BLaER1 treated with 17β-estradiol and CSF1 and Interleukin-3, amounts not matched to agents 10 nM and 100 nM (cell line): ENCODE measurements at regions not wholly inside any gene's neighbourhood (a gene's known extent, or its start where the extent isn't known, plus 50 kb on each side); places are given as distances from the start of the nearest gene placed in this dataset.
A peak's percentile ranks its signal among the peaks of the same experiment; 100 is the strongest.

ENCODE experiments used
- H3K27ac ChIP-seq, 11 experiments: shearing (Covaris generic); formaldehyde crosslinking; 2 replicates each; pipeline ENCODE4 v1.8.1; 2022
- H3K27me3 ChIP-seq, 11 experiments: shearing (Covaris generic); formaldehyde crosslinking; 2 replicates each; pipeline ENCODE4 v1.8.1; 2022
- H3K36me3 ChIP-seq, 11 experiments: shearing (Covaris generic); formaldehyde crosslinking; 2 replicates each; pipeline ENCODE4 v1.8.1; 2022
- H3K4me1 ChIP-seq, 10 experiments: shearing (Covaris generic); formaldehyde crosslinking; 2 replicates each; pipeline ENCODE4 v1.8.1; 2022
- H3K4me2 ChIP-seq, 11 experiments: shearing (Covaris generic); formaldehyde crosslinking; 2 replicates each; pipeline ENCODE4 v1.8.1; 2022
- H3K4me3 ChIP-seq, 10 experiments: shearing (Covaris generic); formaldehyde crosslinking; 2 replicates each; pipeline ENCODE4 v1.8.1; 2022
- H3K9ac ChIP-seq, 11 experiments: shearing (Covaris generic); formaldehyde crosslinking; 2 replicates each; pipeline ENCODE4 v1.8.1; 2022
- H3K9me3 ChIP-seq, 11 experiments: shearing (Covaris generic); formaldehyde crosslinking; replicated peaks in 1 of 11; 2 replicates each; pipeline ENCODE4 v1.8.1; 2022
- H4K20me1 ChIP-seq, 11 experiments: shearing (Covaris generic); formaldehyde crosslinking; 2 replicates each; pipeline ENCODE4 v1.8.1; 2022
- Cebpa-rat ChIP-seq, 11 experiments: shearing (Covaris generic); IDR thresholded peaks; 2 replicates each; pipeline ENCODE4 v1.8.1; 2022

DNA sequence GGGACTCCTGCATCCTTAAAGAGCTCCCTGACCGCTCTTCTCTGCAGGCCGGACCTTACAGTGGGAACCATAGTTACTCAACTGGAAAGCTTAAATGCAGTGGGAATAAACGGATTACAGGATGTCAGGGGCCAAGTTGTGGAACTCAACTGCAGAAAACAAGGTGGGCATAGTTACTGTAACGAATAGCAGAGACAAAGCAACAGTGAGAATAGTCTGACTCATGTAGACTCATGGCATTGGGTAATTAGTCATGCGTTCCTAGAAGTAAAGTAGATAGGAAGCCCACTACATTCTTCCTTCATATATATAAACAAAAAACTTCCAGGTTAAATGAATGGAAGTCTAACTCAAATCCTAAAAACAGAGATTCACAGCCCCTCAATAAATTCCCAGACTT is 95.5 kb upstream of the CHRNA7 start:
- no peaks in the 10 kb centered on the region for H3K36me3 ChIP-seq
- no peak overlapping the region for H3K27ac ChIP-seq
- no peak for TF ChIP-seq Cebpa-rat (IDR thresholded peaks at IDR 0.05)
- no peaks in the 10 kb centered on the region for H3K9me3 ChIP-seq
- H3K27me3 ChIP-seq: no peaks in the 10 kb centered on the region
- H3K9ac ChIP-seq: no peak overlapping the region
- no peaks in the 10 kb centered on the region for H3K4me1 ChIP-seq
- no peak overlapping the region for H3K4me3 ChIP-seq
- H4K20me1 ChIP-seq: no peaks in the 10 kb centered on the region
- no peak overlapping the region for H3K4me2 ChIP-seq

DNA sequence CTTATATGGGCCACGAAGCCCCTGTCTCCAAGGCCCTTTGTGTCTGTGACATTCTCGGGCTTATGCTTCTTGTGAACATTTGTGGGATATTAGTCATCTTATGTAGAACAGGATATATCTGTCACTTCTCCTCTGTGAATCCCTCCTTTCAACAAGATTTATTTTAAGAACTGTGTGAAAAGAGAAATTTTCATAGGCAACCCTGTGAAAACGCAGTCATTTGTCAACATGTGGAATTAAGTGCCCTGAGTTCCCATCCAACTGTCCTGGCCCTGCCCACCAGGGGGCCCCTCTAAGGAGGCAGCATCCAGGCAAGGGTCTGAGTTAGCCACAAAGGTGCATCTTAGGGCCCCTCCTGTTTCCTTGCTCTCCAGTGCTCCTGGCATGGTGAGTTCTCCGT is 76.8 kb upstream of the CHRNA7 start:
- Histone ChIP-seq H3K4me1 (peaks cover 0 to 8% (median 0%) of the 10 kb centered on the region in 10 experiments; a peak in 4 of 20 replicates), H3K36me3 (0 out of 22 replicates have a peak, but pooled peaks cover 0 to 4% (median 0%) of the 10 kb centered on the region in 11 experiments), H3K4me2 (no peak overlapping the region)

DNA sequence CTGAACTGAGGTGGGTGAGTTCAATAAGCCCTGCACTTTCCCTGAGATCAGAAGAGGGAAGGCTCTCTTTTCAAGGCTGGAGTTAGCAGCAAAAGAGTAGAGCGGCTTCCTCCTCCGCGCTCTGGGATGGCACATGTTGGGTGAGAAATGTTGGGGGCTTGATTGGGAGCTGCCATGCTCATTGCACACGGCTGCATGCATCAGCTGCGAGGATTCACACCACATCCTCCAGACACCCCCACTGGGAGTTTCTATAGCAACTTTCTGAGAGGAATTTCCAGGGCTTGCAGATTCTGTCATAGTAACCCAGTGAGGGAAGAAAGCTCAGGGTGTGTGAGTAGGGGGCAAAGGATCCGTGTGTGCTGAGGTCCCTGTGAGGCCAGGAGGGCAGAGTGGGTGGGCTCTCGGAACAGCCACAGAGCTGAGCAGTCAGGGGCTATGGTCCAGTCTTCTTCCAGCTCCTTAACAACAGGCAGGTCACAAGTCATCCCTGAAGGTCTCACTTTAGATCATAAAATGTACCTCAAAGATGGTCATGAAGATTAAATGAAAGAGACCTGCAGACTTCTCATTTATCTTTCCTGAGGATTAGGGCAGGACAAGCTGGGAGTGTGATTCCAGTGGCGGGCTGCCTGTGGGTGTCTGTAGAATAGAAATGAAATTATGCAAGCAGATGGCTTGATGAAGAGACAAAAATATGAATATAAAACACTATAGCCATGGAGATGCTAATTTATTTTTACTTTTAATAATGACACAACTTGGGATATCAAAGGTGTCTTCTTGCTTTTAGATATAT is 75.7 kb upstream of the CHRNA7 start:
- Histone ChIP-seq H3K4me1 (peaks cover 0 to 8% (median 0%) of the 10 kb centered on the region in 10 experiments; a peak in 4 of 20 replicates), H3K27ac (no peak overlapping the region), H3K4me3 (no peak overlapping the region), H3K9ac (no peak overlapping the region), H3K4me2 (peak overlapping the region in 2 of 11 experiments; percentile 14 to 35; a peak in 3 of 22 replicates), H4K20me1 (no peaks in the 10 kb centered on the region), H3K36me3 (0 out of 22 replicates have a peak, but pooled peaks cover 0 to 4% (median 0%) of the 10 kb centered on the region in 11 experiments), H3K9me3 (peaks cover 21 to 38% (median 28%) of the 10 kb centered on the region in 11 experiments), H3K27me3 (no peaks in the 10 kb centered on the region)
- TF ChIP-seq Cebpa-rat (IDR thresholded peaks at IDR 0.05): no peak

More for the DNA sequence above, 76.8 kb upstream of the CHRNA7 start:
- Histone ChIP-seq H3K27me3 (no peaks in the 10 kb centered on the region), H4K20me1 (no peaks in the 10 kb centered on the region), H3K9ac (no peak overlapping the region), H3K9me3 (peaks cover 10 to 27% (median 18%) of the 10 kb centered on the region in 11 experiments), H3K27ac (no peak overlapping the region), H3K4me3 (no peak overlapping the region)
- no peak for TF ChIP-seq Cebpa-rat (IDR thresholded peaks at IDR 0.05)

DNA sequence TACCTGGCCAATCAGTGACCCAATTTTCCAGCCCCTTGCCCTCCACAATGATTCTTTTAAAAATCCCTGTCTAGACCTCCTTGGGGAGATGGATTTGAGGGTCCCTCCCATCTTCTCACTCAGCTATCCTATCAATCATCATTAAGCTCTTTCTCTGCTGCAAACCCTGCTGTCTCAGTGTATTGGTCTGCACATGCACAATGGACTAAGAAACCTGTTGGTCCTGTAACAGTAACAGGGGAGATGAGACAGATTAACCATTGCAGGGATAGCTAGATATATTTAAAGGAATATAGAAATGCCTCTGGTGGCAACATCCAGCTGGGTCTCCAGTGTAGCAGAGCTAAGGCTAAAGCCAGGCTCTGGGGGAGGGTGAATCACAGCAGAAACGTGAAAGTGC is 74.6 kb upstream of the CHRNA7 start:
- H4K20me1 ChIP-seq: no peaks in the 10 kb centered on the region
- H3K27ac ChIP-seq: no peak overlapping the region
- H3K4me1 ChIP-seq: peaks cover 0 to 8% (median 0%) of the 10 kb centered on the region in 10 experiments; a peak in 4 of 20 replicates
- H3K4me3 ChIP-seq: no peak overlapping the region
- no peak overlapping the region for H3K9ac ChIP-seq
- H3K4me2 ChIP-seq: no peak overlapping the region
- no peaks in the 10 kb centered on the region for H3K27me3 ChIP-seq
- peaks cover 33 to 50% (median 40%) of the 10 kb centered on the region in 11 experiments for H3K9me3 ChIP-seq
- H3K36me3 ChIP-seq: 0 out of 22 replicates have a peak, but pooled peaks cover 0 to 4% (median 0%) of the 10 kb centered on the region in 11 experiments
- TF ChIP-seq Cebpa-rat (IDR thresholded peaks at IDR 0.05): no peak

DNA sequence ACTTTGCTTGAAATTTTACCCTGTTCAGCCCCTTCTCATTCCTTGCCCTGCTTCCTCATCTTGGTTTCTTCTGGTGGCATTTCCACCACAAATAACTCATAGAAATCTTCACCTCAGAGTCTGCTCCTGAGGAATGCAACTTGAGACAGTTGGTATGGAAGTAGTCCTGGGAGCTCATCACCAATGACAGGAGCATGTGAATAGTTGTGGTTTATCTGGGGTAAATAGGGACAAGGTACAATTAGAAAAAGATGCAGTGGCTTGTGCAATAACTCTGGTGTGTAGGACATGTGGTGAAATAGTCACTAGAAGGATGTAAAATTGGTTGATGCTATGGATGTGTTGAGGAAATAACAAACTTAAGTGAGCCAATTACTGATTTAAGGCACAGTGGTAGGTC is 72.7 kb upstream of the CHRNA7 start:
- Histone ChIP-seq H3K36me3 (0 out of 22 replicates have a peak, but pooled peaks cover 0 to 4% (median 0%) of the 10 kb centered on the region in 11 experiments), H3K27ac (no peak overlapping the region), H3K4me3 (no peak overlapping the region), H3K27me3 (no peaks in the 10 kb centered on the region), H4K20me1 (no peaks in the 10 kb centered on the region), H3K9ac (no peak overlapping the region), H3K4me1 (peaks cover 0 to 8% (median 0%) of the 10 kb centered on the region in 10 experiments; a peak in 4 of 20 replicates), H3K4me2 (no peak overlapping the region), H3K9me3 (peaks cover 39 to 55% (median 47%) of the 10 kb centered on the region in 11 experiments)
- TF ChIP-seq Cebpa-rat (IDR thresholded peaks at IDR 0.05): no peak

DNA sequence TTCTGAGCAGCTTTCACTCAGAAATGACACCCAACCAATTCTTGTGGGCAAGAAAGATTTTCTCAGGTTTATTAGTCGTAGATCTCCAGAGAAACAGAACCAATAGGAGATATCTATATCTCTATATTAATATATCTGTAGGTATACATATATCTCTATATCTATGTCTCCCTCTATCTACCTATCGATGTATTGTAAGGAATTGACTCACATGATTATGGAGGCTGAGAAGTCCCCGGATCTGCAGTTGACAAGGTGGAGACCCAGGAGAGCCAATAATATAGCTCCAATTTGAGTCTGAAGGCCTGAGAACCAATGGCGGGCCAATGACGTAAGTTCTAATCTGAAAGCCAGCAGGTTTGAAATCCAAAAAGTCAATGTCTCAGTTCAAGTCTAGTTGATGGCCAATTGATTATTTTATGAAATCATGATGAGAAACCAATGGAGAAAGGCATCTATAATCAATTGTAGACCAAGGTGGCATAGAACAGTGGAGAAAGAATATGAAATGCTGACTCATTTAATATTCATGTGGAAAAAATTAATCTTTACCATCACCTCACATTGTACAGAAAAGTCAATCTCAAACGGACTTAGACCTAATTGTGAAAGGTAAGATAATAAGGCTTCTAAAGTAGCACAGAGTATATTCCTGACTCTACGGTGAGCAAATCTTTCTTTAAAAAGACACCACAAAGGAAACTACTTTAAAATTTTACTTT is 65.6 kb upstream of the CHRNA7 start:
- Histone ChIP-seq H3K27ac (no peak overlapping the region), H3K9me3 (peaks cover 15 to 18% (median 16%) of the 10 kb centered on the region in 11 experiments), H3K4me3 (no peak overlapping the region), H3K4me1 (peaks cover 5 to 7% (median 6%) of the 10 kb centered on the region in 10 experiments), H3K27me3 (no peaks in the 10 kb centered on the region), H3K9ac (no peak overlapping the region), H3K4me2 (no peak overlapping the region), H3K36me3 (no peaks in the 10 kb centered on the region), H4K20me1 (no peaks in the 10 kb centered on the region)
- TF ChIP-seq Cebpa-rat (IDR thresholded peaks at IDR 0.05): no peak

DNA sequence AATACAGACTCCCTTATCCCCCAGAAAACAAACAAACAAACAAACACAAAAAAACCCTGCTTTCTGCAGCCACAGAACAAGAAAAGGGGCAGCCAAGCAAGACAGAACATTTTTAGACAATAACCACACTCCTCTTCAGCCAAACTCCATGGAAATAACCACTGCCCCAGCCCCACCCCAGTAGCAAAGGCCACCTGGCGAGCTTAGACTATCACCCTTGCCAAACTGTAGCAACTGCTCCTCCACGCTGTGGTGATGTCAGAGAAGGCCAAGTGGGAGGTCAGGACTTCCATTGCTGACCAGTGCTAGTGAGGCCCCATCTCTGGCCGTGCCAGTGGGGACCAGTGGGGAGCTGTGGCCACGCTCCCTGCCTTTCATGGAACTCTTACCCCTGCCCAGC is 60.3 kb upstream of the CHRNA7 start:
- TF ChIP-seq Cebpa-rat (IDR thresholded peaks at IDR 0.05): no peak
- no peaks in the 10 kb centered on the region for H3K36me3 ChIP-seq
- no peak overlapping the region for H3K4me3 ChIP-seq

DNA sequence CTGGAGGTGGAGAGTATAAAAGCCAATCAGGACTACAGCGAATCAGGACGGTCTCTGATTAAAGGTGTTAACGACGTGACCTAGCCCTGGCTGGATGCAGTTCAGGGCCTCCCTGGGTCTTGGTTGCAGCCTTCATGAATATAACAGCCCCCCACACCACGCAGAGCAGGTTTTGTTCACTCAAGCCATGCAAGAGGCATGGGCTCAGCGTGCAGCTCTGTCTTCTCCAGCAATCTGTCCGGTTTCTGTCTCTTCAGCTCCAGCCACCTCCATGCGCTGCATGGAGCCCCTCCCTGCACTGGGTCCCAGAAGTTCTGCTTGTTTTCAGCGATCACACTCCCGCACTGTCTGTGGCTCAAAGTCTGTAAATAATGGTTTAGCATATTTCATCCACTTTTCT is 57.1 kb upstream of the CHRNA7 start:
- Histone ChIP-seq H3K9ac (no peak overlapping the region), H3K9me3 (no peaks in the 10 kb centered on the region), H3K27me3 (no peaks in the 10 kb centered on the region), H3K27ac (no peak overlapping the region), H3K4me3 (no peak overlapping the region), H3K36me3 (no peaks in the 10 kb centered on the region), H3K4me2 (no peak overlapping the region), H3K4me1 (peaks cover 19 to 31% (median 27%) of the 10 kb centered on the region in 10 experiments), H4K20me1 (peaks cover 0 to 8% (median 0%) of the 10 kb centered on the region in 11 experiments; a peak in 1 of 22 replicates)
- no peak for TF ChIP-seq Cebpa-rat (IDR thresholded peaks at IDR 0.05)

More for the DNA sequence above, 60.3 kb upstream of the CHRNA7 start:
- Histone ChIP-seq H3K27ac (no peak overlapping the region), H3K9me3 (no peaks in the 10 kb centered on the region), H3K4me1 (peaks cover 11 to 24% (median 15%) of the 10 kb centered on the region in 10 experiments), H3K9ac (peak overlapping the region in 2 of 11 experiments; percentile 4 to 9; a peak in 1 of 22 replicates), H4K20me1 (peaks cover 0 to 8% (median 0%) of the 10 kb centered on the region in 11 experiments; a peak in 1 of 22 replicates), H3K4me2 (peak overlapping the region; percentile 21 to 82 (median 64); a peak in 21 of 22 replicates), H3K27me3 (no peaks in the 10 kb centered on the region)
